ENCODE measurements at regions not wholly inside any gene's neighbourhood (a gene's known extent, or its start where the extent isn't known, plus 50 kb on each side); places are given as distances from the start of the nearest gene placed in this dataset.

DNA sequence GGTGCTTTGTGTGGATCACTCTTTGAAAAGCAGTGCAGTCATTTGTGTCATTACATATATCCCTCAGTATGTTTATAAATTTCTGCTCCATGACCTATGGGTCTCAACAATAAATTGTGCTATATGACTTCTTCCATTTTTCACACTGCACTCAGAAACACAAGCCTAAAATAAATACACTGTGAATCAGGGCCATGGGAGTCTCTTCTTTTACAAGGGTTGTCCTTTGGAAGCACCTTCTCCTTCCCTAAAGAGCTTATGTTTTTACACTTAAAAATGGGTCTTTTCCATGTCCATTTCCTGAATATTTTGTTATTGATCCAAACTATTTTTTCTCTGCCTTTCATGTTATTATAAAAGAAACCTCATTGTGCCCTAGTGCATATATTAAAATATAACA, 108.3 kb upstream of the MEOX2 start:
- TF ChIP-seq CTCF (IDR thresholded peaks at IDR 0.05; ENCODE audit: low read depth, low read length, poor library complexity, severe bottlenecking) (no peak), EZH2phosphoT487 (IDR thresholded peaks at IDR 0.05; ENCODE audit: borderline replicate concordance, low read length) (no peak)

Data from DOHH2 (cell line).